Mesenchymal stem cell (in vitro differentiated cells and primary cell): ENCODE measurements at regions not wholly inside any gene's neighbourhood (a gene's known extent, or its start where the extent isn't known, plus 50 kb on each side); places are given as distances from the start of the nearest gene placed in this dataset.

ENCODE experiments used
- DNase-seq: peaks from one replicate; pipeline ENCODE4 v3.0.0-alpha.2; 2013
- H2AFZ ChIP-seq: one replicate; pipeline ENCODE4 v1.6.1; 2013; ENCODE audit warnings: low read depth, mild to moderate bottlenecking, control low read depth, inconsistent platforms, low read length, moderate library complexity
- H2AK5ac ChIP-seq: 2 replicates; pipeline ENCODE4 v1.6.1; 2013; ENCODE audit warnings: low read length, moderate library complexity, mild to moderate bottlenecking, inconsistent platforms; ENCODE audit not compliant: severe bottlenecking
- H2BK120ac ChIP-seq: one replicate; pipeline ENCODE4 v1.6.1; 2013; ENCODE audit warnings: low read depth, mild to moderate bottlenecking, inconsistent platforms, low read length, moderate library complexity
- H2BK12ac ChIP-seq, 2 experiments: one replicate each; pipeline ENCODE4 v1.6.1; 2013; ENCODE audit warnings: inconsistent platforms in 2 of 2, low read length in 2 of 2, mild to moderate bottlenecking in 2 of 2, moderate library complexity in 2 of 2, control low read depth in 1 of 2
- H2BK15ac ChIP-seq: one replicate; pipeline ENCODE4 v1.6.1; 2013; ENCODE audit warnings: mild to moderate bottlenecking, low read depth, inconsistent platforms; ENCODE audit not compliant: poor library complexity, severe bottlenecking
- H2BK5ac ChIP-seq: 2 replicates; pipeline ENCODE4 v1.6.1; 2013; ENCODE audit warnings: low read depth, mild to moderate bottlenecking, low read length, control low read depth, inconsistent platforms; ENCODE audit not compliant: poor library complexity, severe bottlenecking
- H3K14ac ChIP-seq, 2 experiments: one replicate each; pipeline ENCODE4 v1.6.1; 2013; ENCODE audit warnings: inconsistent platforms in 2 of 2, low read length in 2 of 2, control low read depth in 1 of 2, mild to moderate bottlenecking in 1 of 2, moderate library complexity in 1 of 2
- H3K18ac ChIP-seq, 2 experiments: one replicate each; pipeline ENCODE4 v1.6.1; 2013; ENCODE audit warnings: inconsistent platforms in 2 of 2, low read length in 2 of 2, control low read depth in 1 of 2, low read depth in 1 of 2, mild to moderate bottlenecking in 1 of 2
- H3K23ac ChIP-seq, 2 experiments: one replicate each; pipeline ENCODE4 v1.6.1; 2013; ENCODE audit warnings: inconsistent platforms in 2 of 2, low read length in 2 of 2, mild to moderate bottlenecking in 2 of 2, moderate library complexity in 2 of 2, control low read depth in 1 of 2
- H3K27ac ChIP-seq: 2 replicates; pipeline ENCODE4 v1.5.1; 2013; ENCODE audit warnings: mild to moderate bottlenecking, moderate library complexity, low read length, control low read depth, inconsistent platforms; ENCODE audit not compliant: poor library complexity, severe bottlenecking
- H3K27me3 ChIP-seq, 2 experiments: 2 replicates each; pipeline versions ENCODE4 v1.6.1 to v1.7.0; 2013; ENCODE audit warnings: low read length in 2 of 2, mild to moderate bottlenecking in 2 of 2, moderate library complexity in 2 of 2, control low read depth in 1 of 2, inconsistent platforms in 1 of 2; ENCODE audit not compliant: control insufficient read depth in 1 of 2, insufficient read depth in 1 of 2
- H3K36me3 ChIP-seq, 2 experiments: 2 replicates each; pipeline versions ENCODE4 v1.6.1 to v1.7.0; 2013; ENCODE audit warnings: low read length in 2 of 2, control low read depth in 1 of 2, inconsistent platforms in 1 of 2, low read depth in 1 of 2, mild to moderate bottlenecking in 1 of 2; ENCODE audit not compliant: insufficient read depth in 2 of 2, control insufficient read depth in 1 of 2
- H3K4ac ChIP-seq, 2 experiments: one replicate each; pipeline ENCODE4 v1.6.1; 2013; ENCODE audit warnings: inconsistent platforms in 2 of 2, low read length in 2 of 2, mild to moderate bottlenecking in 2 of 2, moderate library complexity in 2 of 2, control low read depth in 1 of 2, low read depth in 1 of 2
- H3K4me1 ChIP-seq: 2 replicates; pipeline ENCODE4 v1.6.1; 2013; ENCODE audit warnings: low read depth, low read length, control low read depth; ENCODE audit not compliant: control insufficient read depth, insufficient read depth
- H3K4me2 ChIP-seq: 2 replicates; pipeline ENCODE4 v1.6.1; 2013; ENCODE audit warnings: low read length, mild to moderate bottlenecking, inconsistent platforms; ENCODE audit not compliant: poor library complexity, severe bottlenecking
- H3K4me3 ChIP-seq, 2 experiments: 2 replicates each; pipeline versions ENCODE4 v1.5.1 to v1.7.0; 2013; ENCODE audit warnings: low read length in 2 of 2, mild to moderate bottlenecking in 2 of 2, control low read depth in 1 of 2, low read depth in 1 of 2; ENCODE audit not compliant: insufficient read depth in 1 of 2
- H3K79me1 ChIP-seq: replicated peaks from 2 replicates; pipeline ENCODE4 v1.6.1; 2013; ENCODE audit warnings: mild to moderate bottlenecking, control low read depth, low read length, inconsistent platforms; ENCODE audit not compliant: poor library complexity, severe bottlenecking
- H3K9ac ChIP-seq: 2 replicates; pipeline ENCODE4 v1.7.0; 2013; ENCODE audit warnings: mild to moderate bottlenecking, low read length, moderate library complexity
- H3K9me3 ChIP-seq: 2 replicates; pipeline ENCODE4 v1.7.0; 2013; ENCODE audit warnings: mild to moderate bottlenecking, low read length; ENCODE audit not compliant: control insufficient read depth
- H4K8ac ChIP-seq: one replicate; pipeline ENCODE4 v1.6.1; 2013; ENCODE audit warnings: inconsistent platforms, mild to moderate bottlenecking, low read length, moderate library complexity
- H4K91ac ChIP-seq: one replicate; pipeline ENCODE4 v1.6.1; 2013; ENCODE audit warnings: mild to moderate bottlenecking, low read length, inconsistent platforms
- WGBS: methylation state at CpG from one replicate; pipeline ENCODE4 v1.1.7; 2013; ENCODE audit warnings: mixed read lengths; 5-methylcytosine and 5-hydroxymethylcytosine counted together

- Histone ChIP-seq H4K91ac (no peak overlapping the region), H3K4me1 (peaks cover 5% of the 10 kb centered on the region), H3K23ac (no peak overlapping the region), H3K9me3 (peaks cover 3% of the 10 kb centered on the region), H2BK120ac (no peak overlapping the region), H3K79me1 (no peaks in the 10 kb centered on the region), H2AFZ (no peak overlapping the region), H3K14ac (peak overlapping the region in 1 of 2 experiments; percentile 58), H3K9ac (no peak overlapping the region), H2AK5ac (no peak overlapping the region), H3K4ac (no peak overlapping the region), H3K4me2 (no peak overlapping the region), H2BK12ac (peak overlapping the region in 1 of 2 experiments; percentile 29), H3K27ac (no peak overlapping the region), H3K36me3 (no peaks in the 10 kb centered on the region), H4K8ac (no peak overlapping the region), H3K27me3 (peaks cover 4% of the 10 kb centered on the region in 2 experiments), H3K18ac (no peak overlapping the region), H3K4me3 (no peak overlapping the region), H2BK15ac (no peak overlapping the region), H2BK5ac (no peak overlapping the region)
- no peak for DNase-seq
- WGBS, result 90% methylated on average over 12 of the region's 12 CpGs
Measured at GRCh38 chr6:3661390-3661789, 90.1 kb downstream of the PXDC1 start.

DNA sequence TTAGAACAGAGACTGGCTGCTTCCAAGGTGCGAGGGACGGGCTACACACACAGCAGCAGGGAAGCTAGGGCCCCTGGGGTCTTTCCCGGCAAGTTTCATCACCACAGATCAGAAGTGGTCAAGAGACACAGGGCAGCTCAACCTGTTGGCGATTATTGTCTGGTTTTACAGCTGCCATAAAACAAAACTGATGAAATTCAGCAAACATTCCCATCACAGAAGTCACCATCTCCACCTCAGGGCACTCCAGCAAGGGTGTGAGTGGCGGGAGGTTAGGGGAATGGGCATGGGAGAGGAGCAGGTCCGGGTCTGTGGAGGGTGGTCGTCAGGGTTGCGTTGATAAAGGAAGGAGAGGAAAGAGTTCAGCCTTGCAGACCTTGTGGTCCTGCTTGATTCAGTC lies 91.0 kb downstream of the PXDC1 start:
- Histone ChIP-seq H3K4me2 (no peak overlapping the region), H3K4me3 (no peak overlapping the region), H2AK5ac (no peak overlapping the region), H3K18ac (peak overlapping the region in 1 of 2 experiments; percentile 5), H4K8ac (no peak overlapping the region), H4K91ac (no peak overlapping the region), H3K27me3 (peaks cover 4% of the 10 kb centered on the region in 2 experiments), H2BK15ac (no peak overlapping the region), H3K4ac (no peak overlapping the region), H3K27ac (no peak overlapping the region), H3K79me1 (no peaks in the 10 kb centered on the region), H3K23ac (peak overlapping the region in 1 of 2 experiments; percentile 18), H3K9ac (no peak overlapping the region), H2AFZ (no peak overlapping the region), H2BK12ac (no peak overlapping the region), H3K36me3 (no peaks in the 10 kb centered on the region), H3K9me3 (no peaks in the 10 kb centered on the region), H3K4me1 (peaks cover 2% of the 10 kb centered on the region), H3K14ac (no peak overlapping the region), H2BK5ac (no peak overlapping the region), H2BK120ac (no peak overlapping the region)
- no peak for DNase-seq
- 91% methylated on average over 6 of the region's 8 CpGs for WGBS

DNA sequence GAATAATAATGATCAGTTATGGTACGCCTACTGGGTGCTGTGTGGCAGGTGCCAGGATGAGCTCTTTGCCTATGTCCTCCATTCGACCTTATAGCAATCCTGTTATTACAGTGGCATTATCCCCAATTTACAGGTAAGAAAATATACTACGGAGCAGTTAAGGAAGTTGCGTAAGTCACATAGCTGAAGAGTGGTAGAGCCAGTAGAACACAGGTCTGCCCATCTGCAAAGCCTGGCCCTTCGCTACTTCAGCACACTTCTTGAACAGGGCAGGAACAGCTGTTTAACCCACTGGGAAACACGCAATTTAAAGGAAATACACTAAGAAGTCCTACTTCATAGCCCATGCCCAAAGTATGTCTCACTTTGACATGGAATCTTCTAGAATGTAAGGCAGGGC lies 91.8 kb downstream of the PXDC1 start:
- H2BK15ac ChIP-seq, result no peak overlapping the region
- H3K18ac ChIP-seq, result no peak overlapping the region

GRCh38 chr6:3656076-3656475 lies 95.4 kb downstream of the PXDC1 start:
- H3K4ac ChIP-seq, result no peak overlapping the region

More for the DNA sequence above, 91.8 kb downstream of the PXDC1 start:
- Histone ChIP-seq H3K9me3 (no peaks in the 10 kb centered on the region), H3K23ac (no peak overlapping the region), H3K27ac (no peak overlapping the region), H2BK12ac (no peak overlapping the region), H3K4me1 (no peaks in the 10 kb centered on the region), H3K4ac (no peak overlapping the region), H3K9ac (no peak overlapping the region), H3K79me1 (no peaks in the 10 kb centered on the region), H3K4me2 (no peak overlapping the region), H3K4me3 (no peak overlapping the region), H2AK5ac (no peak overlapping the region), H3K36me3 (no peaks in the 10 kb centered on the region), H2BK5ac (no peak overlapping the region), H2AFZ (no peak overlapping the region), H2BK120ac (no peak overlapping the region), H4K91ac (no peak overlapping the region), H3K27me3 (peaks cover 4% of the 10 kb centered on the region in 2 experiments), H3K14ac (no peak overlapping the region), H4K8ac (no peak overlapping the region)
- WGBS, result 89% methylated on average over 6 of the region's 6 CpGs
- DNase-seq, result no peak

More at GRCh38 chr6:3656076-3656475, 95.4 kb downstream of the PXDC1 start:
- Histone ChIP-seq H4K91ac (no peak overlapping the region), H3K27me3 (peaks cover 4 to 8% of the 10 kb centered on the region in 2 experiments), H3K9ac (no peak overlapping the region), H2BK120ac (no peak overlapping the region), H3K36me3 (no peaks in the 10 kb centered on the region), H4K8ac (no peak overlapping the region), H3K79me1 (no peaks in the 10 kb centered on the region), H2AFZ (no peak overlapping the region), H3K14ac (no peak overlapping the region), H3K4me1 (no peaks in the 10 kb centered on the region), H2AK5ac (no peak overlapping the region), H3K18ac (no peak overlapping the region), H2BK15ac (no peak overlapping the region), H3K23ac (no peak overlapping the region), H3K9me3 (no peaks in the 10 kb centered on the region), H3K4me2 (no peak overlapping the region), H2BK5ac (no peak overlapping the region), H2BK12ac (no peak overlapping the region), H3K27ac (no peak overlapping the region), H3K4me3 (no peak overlapping the region)
- 93% methylated on average over 5 of the region's 5 CpGs for WGBS
- DNase-seq, result no peak
